ENCODE measurements at regions not wholly inside any gene's neighbourhood (a gene's known extent, or its start where the extent isn't known, plus 50 kb on each side); places are given as distances from the start of the nearest gene placed in this dataset.

DNA sequence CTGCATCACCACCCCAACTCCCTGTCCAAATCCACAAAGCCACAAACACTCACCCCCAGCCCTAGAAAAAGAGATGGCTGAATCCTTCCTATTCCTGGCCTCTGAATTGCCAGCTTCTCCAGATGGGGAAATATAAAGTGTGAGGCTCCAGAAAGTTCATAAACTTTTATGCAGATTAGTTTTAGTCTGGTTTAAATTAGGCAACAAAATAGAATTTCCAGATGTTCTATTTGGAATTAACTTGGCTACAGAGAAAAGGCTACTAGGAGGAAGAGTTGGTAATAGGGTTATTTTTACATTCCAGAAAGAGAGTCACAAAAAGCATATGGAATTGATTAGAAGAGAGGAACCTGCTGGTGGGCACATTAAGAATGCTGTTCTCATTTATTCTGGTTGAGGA is 56.0 kb downstream of the EN1 start:
- Histone ChIP-seq H3K9me2 (replicated peaks; ENCODE audit: insufficient read depth, low read length) (no peaks in the 10 kb centered on the region), H2AFZ (ENCODE audit: low read depth, low read length, severe bottlenecking) (no peak overlapping the region), H3K9me3 (ENCODE audit: insufficient read depth, low read length) (no peaks in the 10 kb centered on the region), H3K27me3 (ENCODE audit: low read length) (no peaks in the 10 kb centered on the region), H3F3A (ENCODE audit: insufficient read depth) (no peaks in the 10 kb centered on the region), H3K4me3 (ENCODE audit: insufficient read depth, low read length, poor library complexity, severe bottlenecking) (no peak overlapping the region), H4K20me1 (ENCODE audit: low read depth, low read length) (no peaks in the 10 kb centered on the region), H3K79me2 (ENCODE audit: insufficient read depth, low read length) (no peaks in the 10 kb centered on the region), H3K9ac (ENCODE audit: low read length) (no peak overlapping the region), H3K27ac (ENCODE audit: low read depth, low read length) (no peak overlapping the region), H3K36me3 (ENCODE audit: low read length) (no peaks in the 10 kb centered on the region), H3K4me2 (ENCODE audit: low read depth, low read length, poor library complexity, severe bottlenecking) (no peak overlapping the region)
- TF ChIP-seq EZH2phosphoT487 (conservative IDR thresholded peaks at IDR 0.05; ENCODE audit: low read length): no peak
- TF ChIP-seq, protein P1, sequence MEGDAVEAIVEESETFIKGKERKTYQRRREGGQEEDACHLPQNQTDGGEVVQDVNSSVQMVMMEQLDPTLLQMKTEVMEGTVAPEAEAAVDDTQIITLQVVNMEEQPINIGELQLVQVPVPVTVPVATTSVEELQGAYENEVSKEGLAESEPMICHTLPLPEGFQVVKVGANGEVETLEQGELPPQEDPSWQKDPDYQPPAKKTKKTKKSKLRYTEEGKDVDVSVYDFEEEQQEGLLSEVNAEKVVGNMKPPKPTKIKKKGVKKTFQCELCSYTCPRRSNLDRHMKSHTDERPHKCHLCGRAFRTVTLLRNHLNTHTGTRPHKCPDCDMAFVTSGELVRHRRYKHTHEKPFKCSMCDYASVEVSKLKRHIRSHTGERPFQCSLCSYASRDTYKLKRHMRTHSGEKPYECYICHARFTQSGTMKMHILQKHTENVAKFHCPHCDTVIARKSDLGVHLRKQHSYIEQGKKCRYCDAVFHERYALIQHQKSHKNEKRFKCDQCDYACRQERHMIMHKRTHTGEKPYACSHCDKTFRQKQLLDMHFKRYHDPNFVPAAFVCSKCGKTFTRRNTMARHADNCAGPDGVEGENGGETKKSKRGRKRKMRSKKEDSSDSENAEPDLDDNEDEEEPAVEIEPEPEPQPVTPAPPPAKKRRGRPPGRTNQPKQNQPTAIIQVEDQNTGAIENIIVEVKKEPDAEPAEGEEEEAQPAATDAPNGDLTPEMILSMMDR (IDR thresholded peaks at IDR 0.05; ENCODE audit: insufficient read depth, low read length, poor library complexity, severe bottlenecking): no peak

DNA sequence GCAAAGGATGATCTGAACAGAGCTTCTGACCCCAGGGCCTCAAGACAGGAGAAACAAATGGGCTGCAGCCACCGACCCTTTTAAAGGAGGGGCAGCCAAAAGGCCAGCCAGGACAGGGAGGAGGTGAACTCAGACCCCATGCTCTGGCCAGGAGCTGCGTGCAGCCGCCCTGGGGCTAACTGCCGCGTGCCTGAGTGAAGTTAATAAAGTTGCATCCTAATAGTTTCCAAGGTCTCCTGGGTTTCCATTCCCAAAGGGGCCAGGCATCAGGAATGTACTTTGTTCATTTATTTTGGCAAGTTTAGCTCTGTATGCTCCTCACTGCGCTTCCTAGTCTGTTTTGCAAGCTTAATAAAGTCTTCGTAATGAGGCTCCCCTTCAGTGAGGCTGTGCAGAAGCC is 60.7 kb downstream of the EN1 start:
- Histone ChIP-seq H3K79me2 (ENCODE audit: insufficient read depth, low read length) (no peaks in the 10 kb centered on the region), H3K9me2 (replicated peaks; ENCODE audit: insufficient read depth, low read length) (no peaks in the 10 kb centered on the region), H3K4me3 (ENCODE audit: insufficient read depth, low read length, poor library complexity, severe bottlenecking) (no peak overlapping the region), H3K27ac (ENCODE audit: low read depth, low read length) (no peak overlapping the region), H3K4me2 (ENCODE audit: low read depth, low read length, poor library complexity, severe bottlenecking) (no peak overlapping the region), H3K36me3 (ENCODE audit: low read length) (no peaks in the 10 kb centered on the region), H2AFZ (ENCODE audit: low read depth, low read length, severe bottlenecking) (no peak overlapping the region), H3F3A (ENCODE audit: insufficient read depth) (no peaks in the 10 kb centered on the region), H3K9me3 (ENCODE audit: insufficient read depth, low read length) (no peaks in the 10 kb centered on the region), H4K20me1 (ENCODE audit: low read depth, low read length) (no peaks in the 10 kb centered on the region), H3K9ac (ENCODE audit: low read length) (no peak overlapping the region), H3K27me3 (ENCODE audit: low read length) (no peaks in the 10 kb centered on the region)
- TF ChIP-seq EZH2phosphoT487 (conservative IDR thresholded peaks at IDR 0.05; ENCODE audit: low read length): no peak
- TF ChIP-seq, protein P1 (IDR thresholded peaks at IDR 0.05; ENCODE audit: insufficient read depth, low read length, poor library complexity, severe bottlenecking): no peak

DNA sequence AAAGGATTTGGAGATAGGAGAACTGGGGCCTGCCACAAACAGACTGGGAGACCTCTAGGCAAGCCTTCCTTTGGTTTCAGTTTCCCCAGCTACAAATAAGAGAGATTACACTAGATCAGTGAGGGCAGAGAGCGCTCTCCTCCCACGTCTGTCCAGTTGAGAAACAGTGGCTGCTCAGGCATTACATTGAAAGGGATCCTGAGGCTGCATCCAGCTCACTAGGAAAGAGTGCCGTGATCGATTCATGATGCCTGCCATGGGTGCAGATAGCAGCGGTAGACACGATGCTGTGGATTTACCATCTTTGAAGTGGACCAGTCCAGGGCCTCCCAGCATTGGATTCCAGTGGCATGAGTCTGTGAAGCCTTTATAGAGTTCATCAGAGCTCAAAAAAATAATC is 62.6 kb downstream of the EN1 start:
- no peaks in the 10 kb centered on the region for H3K9me3 ChIP-seq (ENCODE audit: insufficient read depth, low read length)
- H3K9ac ChIP-seq (ENCODE audit: low read length): no peak overlapping the region
- no peaks in the 10 kb centered on the region for H3K27me3 ChIP-seq (ENCODE audit: low read length)
- H4K20me1 ChIP-seq (ENCODE audit: low read depth, low read length): no peaks in the 10 kb centered on the region
- no peak overlapping the region for H3K4me2 ChIP-seq (ENCODE audit: low read depth, low read length, poor library complexity, severe bottlenecking)
- no peaks in the 10 kb centered on the region for H3K36me3 ChIP-seq (ENCODE audit: low read length)
- H3K9me2 ChIP-seq (replicated peaks; ENCODE audit: insufficient read depth, low read length): no peaks in the 10 kb centered on the region
- no peak overlapping the region for H3K4me3 ChIP-seq (ENCODE audit: insufficient read depth, low read length, poor library complexity, severe bottlenecking)
- H3F3A ChIP-seq (ENCODE audit: insufficient read depth): no peaks in the 10 kb centered on the region
- no peaks in the 10 kb centered on the region for H3K79me2 ChIP-seq (ENCODE audit: insufficient read depth, low read length)
- TF ChIP-seq, protein P1 (IDR thresholded peaks at IDR 0.05; ENCODE audit: insufficient read depth, low read length, poor library complexity, severe bottlenecking): no peak
- no peak for TF ChIP-seq EZH2phosphoT487 (conservative IDR thresholded peaks at IDR 0.05; ENCODE audit: low read length)
- no peak overlapping the region for H2AFZ ChIP-seq (ENCODE audit: low read depth, low read length, severe bottlenecking)
- H3K27ac ChIP-seq (ENCODE audit: low read depth, low read length): no peak overlapping the region

Data from SU-DHL-6 (cell line).